ENCODE measurements at regions not wholly inside any gene's neighbourhood (a gene's known extent, or its start where the extent isn't known, plus 50 kb on each side); places are given as distances from the start of the nearest gene placed in this dataset.
A peak's percentile ranks its signal among the peaks of the same experiment; 100 is the strongest.

GRCh38 chr2:217340176-217340575 is 480.3 kb upstream of the TNP1 start:
- Histone ChIP-seq H3K27me3 (ENCODE audit: control insufficient read depth, insufficient read depth, low read length) (no peaks in the 10 kb centered on the region), H3K27ac (ENCODE audit: low read depth, low read length) (no peak overlapping the region), H3K9ac (ENCODE audit: low read depth, low read length) (no peak overlapping the region), H3K4me3 (ENCODE audit: low read depth, low read length) (no peak overlapping the region), H3K9me3 (ENCODE audit: control insufficient read depth, insufficient read depth, low read length) (no peaks in the 10 kb centered on the region), H3K4me1 (ENCODE audit: control insufficient read depth, insufficient read depth, low read length) (peaks cover 5% of the 10 kb centered on the region; the same call in 1 of the 2 replicates), H3K36me3 (ENCODE audit: control insufficient read depth, insufficient read depth, low read length) (no peaks in the 10 kb centered on the region)

GRCh38 chr2:217339753-217340152 is 479.9 kb upstream of the TNP1 start:
- Histone ChIP-seq H3K27me3 (ENCODE audit: control insufficient read depth, insufficient read depth, low read length) (no peaks in the 10 kb centered on the region), H3K27ac (ENCODE audit: low read depth, low read length) (no peak overlapping the region), H3K4me3 (ENCODE audit: low read depth, low read length) (no peak overlapping the region), H3K9ac (ENCODE audit: low read depth, low read length) (no peak overlapping the region), H3K9me3 (ENCODE audit: control insufficient read depth, insufficient read depth, low read length) (no peaks in the 10 kb centered on the region), H3K36me3 (ENCODE audit: control insufficient read depth, insufficient read depth, low read length) (no peaks in the 10 kb centered on the region), H3K4me1 (ENCODE audit: control insufficient read depth, insufficient read depth, low read length) (peaks cover 5% of the 10 kb centered on the region; the same call in 1 of the 2 replicates)

- Histone ChIP-seq H3K9me3 (ENCODE audit: control insufficient read depth, insufficient read depth, low read length) (no peaks in the 10 kb centered on the region), H3K36me3 (ENCODE audit: control insufficient read depth, insufficient read depth, low read length) (no peaks in the 10 kb centered on the region), H3K4me3 (ENCODE audit: low read depth, low read length) (no peak overlapping the region), H3K27me3 (ENCODE audit: control insufficient read depth, insufficient read depth, low read length) (no peaks in the 10 kb centered on the region), H3K9ac (ENCODE audit: low read depth, low read length) (no peak overlapping the region), H3K27ac (ENCODE audit: low read depth, low read length) (no peak overlapping the region), H3K4me1 (ENCODE audit: control insufficient read depth, insufficient read depth, low read length) (peaks cover 5% of the 10 kb centered on the region; the same call in 1 of the 2 replicates)
Observed at GRCh38 chr2:217338306-217338916, 478.5 kb upstream of the TNP1 start.

- Histone ChIP-seq H3K4me1 (ENCODE audit: control insufficient read depth, insufficient read depth, low read length) (peaks cover 8% of the 10 kb centered on the region), H3K27me3 (ENCODE audit: control insufficient read depth, insufficient read depth, low read length) (no peaks in the 10 kb centered on the region), H3K9me3 (ENCODE audit: control insufficient read depth, insufficient read depth, low read length) (no peaks in the 10 kb centered on the region), H3K9ac (ENCODE audit: low read depth, low read length) (no peak overlapping the region), H3K36me3 (ENCODE audit: control insufficient read depth, insufficient read depth, low read length) (no peaks in the 10 kb centered on the region), H3K27ac (ENCODE audit: low read depth, low read length) (no peak overlapping the region), H3K4me3 (ENCODE audit: low read depth, low read length) (no peak overlapping the region)
Observed at GRCh38 chr2:217337771-217338170, 477.9 kb upstream of the TNP1 start.

- no peaks in the 10 kb centered on the region for H3K9me3 ChIP-seq (ENCODE audit: control insufficient read depth, insufficient read depth, low read length)
- no peak overlapping the region for H3K9ac ChIP-seq (ENCODE audit: low read depth, low read length)
Observed at GRCh38 chr2:217336694-217337093, 476.8 kb upstream of the TNP1 start.

GRCh38 chr2:217335341-217335966 is 475.6 kb upstream of the TNP1 start:
- Histone ChIP-seq H3K27me3 (ENCODE audit: control insufficient read depth, insufficient read depth, low read length) (no peaks in the 10 kb centered on the region), H3K27ac (ENCODE audit: low read depth, low read length) (no peak overlapping the region), H3K4me1 (ENCODE audit: control insufficient read depth, insufficient read depth, low read length) (peaks cover 19% of the 10 kb centered on the region), H3K9me3 (ENCODE audit: control insufficient read depth, insufficient read depth, low read length) (no peaks in the 10 kb centered on the region), H3K36me3 (ENCODE audit: control insufficient read depth, insufficient read depth, low read length) (no peaks in the 10 kb centered on the region), H3K9ac (ENCODE audit: low read depth, low read length) (no peak overlapping the region), H3K4me3 (ENCODE audit: low read depth, low read length) (no peak overlapping the region)

More at GRCh38 chr2:217336694-217337093, 476.8 kb upstream of the TNP1 start:
- Histone ChIP-seq H3K36me3 (ENCODE audit: control insufficient read depth, insufficient read depth, low read length) (no peaks in the 10 kb centered on the region), H3K27ac (ENCODE audit: low read depth, low read length) (no peak overlapping the region), H3K4me1 (ENCODE audit: control insufficient read depth, insufficient read depth, low read length) (peaks cover 12% of the 10 kb centered on the region), H3K4me3 (ENCODE audit: low read depth, low read length) (no peak overlapping the region), H3K27me3 (ENCODE audit: control insufficient read depth, insufficient read depth, low read length) (no peaks in the 10 kb centered on the region)

GRCh38 chr2:217334561-217334960 is 474.7 kb upstream of the TNP1 start:
- Histone ChIP-seq H3K4me3 (ENCODE audit: low read depth, low read length) (no peak overlapping the region), H3K27me3 (ENCODE audit: control insufficient read depth, insufficient read depth, low read length) (no peaks in the 10 kb centered on the region), H3K36me3 (ENCODE audit: control insufficient read depth, insufficient read depth, low read length) (no peaks in the 10 kb centered on the region), H3K9ac (ENCODE audit: low read depth, low read length) (no peak overlapping the region), H3K27ac (ENCODE audit: low read depth, low read length) (no peak overlapping the region), H3K4me1 (ENCODE audit: control insufficient read depth, insufficient read depth, low read length) (peaks cover 19% of the 10 kb centered on the region), H3K9me3 (ENCODE audit: control insufficient read depth, insufficient read depth, low read length) (no peaks in the 10 kb centered on the region)

GRCh38 chr2:217332866-217333265 is 473.0 kb upstream of the TNP1 start:
- H3K9me3 ChIP-seq (ENCODE audit: control insufficient read depth, insufficient read depth, low read length) = no peaks in the 10 kb centered on the region
- no peak overlapping the region for H3K9ac ChIP-seq (ENCODE audit: low read depth, low read length)
- no peak overlapping the region for H3K27ac ChIP-seq (ENCODE audit: low read depth, low read length)
- H3K4me1 ChIP-seq (ENCODE audit: control insufficient read depth, insufficient read depth, low read length) = peaks cover 19% of the 10 kb centered on the region
- H3K36me3 ChIP-seq (ENCODE audit: control insufficient read depth, insufficient read depth, low read length) = no peaks in the 10 kb centered on the region
- no peak overlapping the region for H3K4me3 ChIP-seq (ENCODE audit: low read depth, low read length)
- H3K27me3 ChIP-seq (ENCODE audit: control insufficient read depth, insufficient read depth, low read length) = no peaks in the 10 kb centered on the region

- H3K9ac ChIP-seq (ENCODE audit: low read depth, low read length) = no peak overlapping the region
- H3K27ac ChIP-seq (ENCODE audit: low read depth, low read length) = no peak overlapping the region
- H3K36me3 ChIP-seq (ENCODE audit: control insufficient read depth, insufficient read depth, low read length) = no peaks in the 10 kb centered on the region
- H3K9me3 ChIP-seq (ENCODE audit: control insufficient read depth, insufficient read depth, low read length) = no peaks in the 10 kb centered on the region
- no peak overlapping the region for H3K4me3 ChIP-seq (ENCODE audit: low read depth, low read length)
- H3K4me1 ChIP-seq (ENCODE audit: control insufficient read depth, insufficient read depth, low read length) = peaks cover 23% of the 10 kb centered on the region
- H3K27me3 ChIP-seq (ENCODE audit: control insufficient read depth, insufficient read depth, low read length) = no peaks in the 10 kb centered on the region
Observed at GRCh38 chr2:217332417-217332791, 472.5 kb upstream of the TNP1 start.

GRCh38 chr2:217331523-217332416 is 471.9 kb upstream of the TNP1 start:
- H3K4me3 ChIP-seq (ENCODE audit: low read depth, low read length) = no peak overlapping the region
- H3K9ac ChIP-seq (ENCODE audit: low read depth, low read length) = no peak overlapping the region

GRCh38 chr2:217330647-217331046 is 470.8 kb upstream of the TNP1 start:
- H3K27me3 ChIP-seq (ENCODE audit: control insufficient read depth, insufficient read depth, low read length) = no peaks in the 10 kb centered on the region
- no peaks in the 10 kb centered on the region for H3K9me3 ChIP-seq (ENCODE audit: control insufficient read depth, insufficient read depth, low read length)
- H3K36me3 ChIP-seq (ENCODE audit: control insufficient read depth, insufficient read depth, low read length) = no peaks in the 10 kb centered on the region
- H3K4me1 ChIP-seq (ENCODE audit: control insufficient read depth, insufficient read depth, low read length) = peaks cover 24% of the 10 kb centered on the region
- no peak overlapping the region for H3K4me3 ChIP-seq (ENCODE audit: low read depth, low read length)
- no peak overlapping the region for H3K9ac ChIP-seq (ENCODE audit: low read depth, low read length)
- no peak overlapping the region for H3K27ac ChIP-seq (ENCODE audit: low read depth, low read length)

More at GRCh38 chr2:217331523-217332416, 471.9 kb upstream of the TNP1 start:
- no peaks in the 10 kb centered on the region for H3K36me3 ChIP-seq (ENCODE audit: control insufficient read depth, insufficient read depth, low read length)
- H3K9me3 ChIP-seq (ENCODE audit: control insufficient read depth, insufficient read depth, low read length) = no peaks in the 10 kb centered on the region
- H3K27ac ChIP-seq (ENCODE audit: low read depth, low read length) = peak overlapping the region; percentile 61
- no peaks in the 10 kb centered on the region for H3K27me3 ChIP-seq (ENCODE audit: control insufficient read depth, insufficient read depth, low read length)
- H3K4me1 ChIP-seq (ENCODE audit: control insufficient read depth, insufficient read depth, low read length) = peaks cover 24% of the 10 kb centered on the region
